HG02571 (cell line): ENCODE measurements at regions not wholly inside any gene's neighbourhood (a gene's known extent, or its start where the extent isn't known, plus 50 kb on each side); places are given as distances from the start of the nearest gene placed in this dataset.

Source experiments
- ATAC-seq: cut with Tn5 transposase; IDR thresholded peaks from one replicate; pipeline ENCODE4 v1.9.1; 2021; ENCODE audit warnings: mild to moderate bottlenecking, moderate library complexity; ENCODE audit not compliant: unreplicated experiment

DNA sequence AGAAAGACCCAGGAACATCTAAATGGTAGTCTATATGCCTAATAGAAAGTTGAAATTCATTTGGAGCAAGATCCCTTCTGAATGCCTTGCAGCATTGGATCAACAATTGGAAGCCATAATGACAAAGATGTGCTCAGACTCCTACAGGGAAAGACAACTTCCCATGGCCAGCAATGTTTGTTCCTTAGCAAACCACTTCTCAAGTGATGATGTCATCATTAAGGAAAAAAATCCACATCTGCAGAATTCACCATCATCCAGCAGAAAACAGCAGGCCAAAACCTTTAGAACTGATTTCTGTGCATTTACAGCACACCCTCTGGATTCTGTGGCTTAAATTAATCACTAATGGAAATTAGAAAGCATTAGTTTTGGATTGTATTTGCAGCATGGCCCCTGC is 82.4 kb upstream of the ZIC3 start:
- ATAC-seq = no peak

DNA sequence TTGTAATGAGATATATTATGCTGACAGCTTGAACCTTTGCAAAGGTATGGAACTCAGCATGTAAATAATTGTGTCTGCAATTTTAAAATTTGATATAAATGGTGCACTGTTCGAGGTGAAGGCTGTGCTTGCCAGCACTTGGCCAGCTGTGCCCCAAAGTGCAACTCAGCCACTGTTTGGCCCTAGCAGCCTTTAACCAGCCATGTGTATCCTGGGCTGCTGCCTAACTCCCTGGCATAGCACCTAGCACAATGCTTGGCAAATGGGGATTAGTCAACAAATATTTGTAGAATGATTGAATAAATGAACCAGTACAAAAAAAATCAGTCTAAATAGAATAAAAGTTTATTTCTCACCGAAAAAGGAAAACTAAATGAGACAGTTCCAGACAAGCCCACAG is 83.8 kb upstream of the ZIC3 start:
- ATAC-seq = no peak

DNA sequence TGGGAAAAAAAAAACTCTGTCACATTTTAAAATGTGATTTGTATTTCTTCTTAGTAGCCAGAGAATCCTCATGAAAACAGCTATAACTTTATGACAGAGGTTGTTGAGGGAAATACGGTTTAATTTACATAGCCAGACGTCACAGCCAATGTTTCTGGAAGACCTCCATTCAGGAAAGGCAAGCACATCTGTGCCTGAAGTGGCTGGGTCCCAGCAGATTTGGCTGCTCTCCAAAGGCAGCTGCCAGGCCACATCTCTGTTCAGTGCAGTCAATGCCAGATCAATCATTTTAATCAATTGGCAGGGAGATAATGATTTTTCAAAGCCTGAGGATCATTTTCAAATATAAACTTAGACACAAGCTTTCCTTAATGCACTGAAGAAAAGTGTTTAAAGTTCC is 86.5 kb upstream of the ZIC3 start:
- ATAC-seq = no peak

DNA sequence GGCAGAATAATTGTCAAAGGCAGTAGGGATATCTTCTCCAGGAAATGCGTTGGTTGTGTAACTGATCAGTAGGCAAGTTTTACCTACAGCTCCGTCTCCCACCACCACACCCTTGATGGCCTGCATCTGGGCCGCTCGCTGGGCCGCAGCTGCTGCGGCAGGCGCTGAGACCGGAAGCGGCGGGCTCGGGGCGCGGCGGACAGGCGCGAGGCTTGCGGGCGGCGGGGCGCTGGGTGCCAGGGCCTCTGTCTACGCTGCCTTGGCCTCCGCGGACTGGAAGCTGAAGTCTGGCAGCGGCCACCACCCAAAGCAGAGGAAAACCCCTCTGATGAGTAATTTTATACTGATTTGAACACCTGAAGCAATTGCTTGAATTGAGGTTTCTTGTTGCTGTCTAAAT is 124.2 kb upstream of the ZIC3 start:
- no peak for ATAC-seq

DNA sequence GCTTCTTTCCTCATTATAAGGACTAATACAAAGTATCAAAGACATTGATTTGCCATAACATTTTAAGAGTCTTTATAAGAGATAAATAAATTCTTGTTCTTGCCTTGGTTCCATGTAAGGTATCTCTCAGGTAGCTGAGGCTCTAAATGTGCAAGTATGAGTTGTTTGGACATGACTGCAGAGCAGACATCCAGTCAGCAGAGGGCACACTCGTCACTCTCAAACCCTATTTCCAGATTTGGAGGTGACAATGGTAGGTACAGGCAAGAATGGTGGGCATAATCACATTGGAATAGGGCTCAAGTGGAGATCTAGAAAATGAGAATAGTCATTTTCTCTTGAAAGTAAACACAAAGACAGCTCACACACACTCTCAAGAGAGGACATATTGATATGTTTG is 133.3 kb upstream of the ZIC3 start:
- ATAC-seq = no peak

DNA sequence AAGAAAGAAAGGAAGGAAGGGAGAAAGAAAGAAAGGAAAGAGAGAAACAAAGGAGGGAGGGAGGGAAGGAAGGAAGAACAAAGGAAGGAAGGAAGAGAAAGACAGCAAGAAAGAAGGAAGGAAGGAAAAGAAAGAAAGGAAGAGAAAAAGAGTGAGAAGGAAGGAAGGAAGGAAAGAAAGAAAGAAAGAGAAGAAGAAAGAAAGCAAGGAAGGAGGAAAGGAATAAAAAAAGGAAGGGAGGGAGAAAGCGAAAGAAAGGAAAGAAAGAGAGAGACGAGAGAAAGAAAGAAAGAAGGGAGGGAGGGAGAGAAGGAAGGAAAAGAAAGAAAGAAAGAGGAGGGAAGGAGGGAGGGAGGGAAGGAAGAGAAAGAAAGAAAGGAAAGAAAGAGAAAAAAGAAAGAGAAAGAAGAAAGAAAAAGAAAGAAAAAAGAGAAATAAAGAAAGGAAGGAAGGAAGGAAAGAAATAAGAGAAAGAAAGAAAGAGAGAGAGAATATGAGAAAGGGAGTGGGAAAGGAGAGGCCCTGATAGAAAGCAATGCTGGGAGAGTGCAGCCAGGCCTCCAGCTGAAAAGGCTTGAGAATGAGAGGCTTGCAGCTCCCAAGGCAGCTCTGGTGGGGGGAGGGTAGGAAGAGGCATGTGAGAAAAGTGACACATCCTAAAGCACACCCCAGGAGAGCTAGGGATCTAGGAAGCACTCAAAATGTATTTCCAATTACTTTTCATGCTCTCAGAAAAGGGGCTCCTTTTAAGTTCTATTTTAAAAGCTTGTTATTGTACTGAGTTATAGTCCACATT is 134.0 kb upstream of the ZIC3 start:
- no peak for ATAC-seq

DNA sequence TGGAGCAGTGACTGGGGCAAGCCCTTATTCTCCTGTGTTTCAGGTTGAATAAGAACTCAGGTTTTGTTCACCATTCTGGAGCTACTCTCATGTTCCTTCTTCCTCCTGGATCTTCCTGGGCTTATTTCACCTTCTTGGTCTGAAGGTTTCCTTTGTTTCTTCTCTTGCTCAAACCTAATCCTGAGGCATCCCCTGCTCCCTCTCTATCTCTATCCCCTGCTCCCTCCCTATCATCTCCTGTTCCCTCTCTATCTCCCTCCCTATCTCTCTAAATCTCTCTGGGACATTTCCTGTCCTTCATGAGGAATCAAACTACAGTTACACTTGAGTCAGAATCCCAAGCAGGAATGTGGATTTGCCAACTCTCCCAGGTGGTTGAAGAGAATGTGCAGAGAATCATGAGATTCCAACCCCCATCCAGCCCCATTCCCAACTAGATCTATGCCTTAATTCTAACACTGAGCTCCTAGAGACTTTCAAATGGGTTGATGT is 134.9 kb upstream of the ZIC3 start:
- ATAC-seq = no peak

DNA sequence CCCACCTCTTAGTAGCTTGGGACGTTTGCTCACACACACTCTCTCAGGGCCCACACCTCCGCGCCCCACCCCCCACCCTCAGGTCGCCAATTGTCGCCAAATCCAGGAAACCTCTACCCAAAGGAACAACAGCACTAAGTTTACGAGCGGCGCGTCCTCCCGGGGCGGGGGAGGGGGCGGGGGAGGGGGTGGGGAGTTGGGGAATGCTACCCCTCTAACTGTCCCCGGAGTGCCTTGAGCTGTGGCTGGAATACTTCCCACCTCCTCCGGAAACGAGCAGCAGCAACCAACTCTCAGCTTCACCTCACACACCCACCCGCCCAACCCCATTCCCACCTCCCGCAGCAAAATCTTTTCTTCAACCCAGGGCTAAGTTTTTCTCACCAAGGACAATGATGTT is 135.6 kb upstream of the ZIC3 start:
- ATAC-seq = no peak

DNA sequence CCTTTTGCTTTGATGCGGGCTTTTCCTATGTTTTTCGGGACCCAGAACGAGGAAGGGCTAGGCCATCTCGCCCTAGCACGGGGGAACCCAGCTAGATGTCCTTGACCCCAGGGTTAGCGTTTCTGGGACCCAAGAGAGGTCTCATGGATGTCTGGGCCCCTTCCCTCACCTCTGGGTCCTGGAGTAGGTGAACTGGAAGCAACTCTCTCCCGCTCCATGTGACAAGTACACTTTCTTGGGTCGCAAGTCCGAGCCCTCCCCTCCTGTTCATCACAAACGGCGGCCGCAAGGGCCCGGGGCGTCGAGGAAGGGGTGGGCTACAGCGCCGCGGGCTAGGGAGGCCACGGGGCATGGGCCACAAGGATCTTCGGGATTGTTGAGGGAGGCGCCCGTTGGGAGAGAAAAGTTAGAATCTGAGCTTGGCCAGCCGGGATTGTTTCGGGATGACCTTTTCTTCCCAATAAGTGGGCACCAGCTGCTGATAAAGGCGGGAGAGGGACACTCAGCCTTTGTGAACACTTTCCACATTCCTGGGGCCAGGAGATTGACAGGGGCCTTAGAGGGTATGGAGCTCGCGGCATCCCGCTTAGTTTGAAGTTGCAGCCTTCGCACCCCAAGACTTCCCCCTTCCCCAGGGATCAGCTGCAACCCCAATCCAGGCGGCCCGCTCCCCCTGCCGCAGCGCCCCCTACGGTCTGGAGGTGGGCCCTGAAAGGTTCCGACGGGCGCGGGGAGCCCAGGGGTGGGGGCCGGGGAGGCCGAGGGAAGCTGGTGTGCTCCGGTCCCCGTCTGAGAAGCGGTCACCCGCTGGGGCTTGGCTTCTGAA is 136.9 kb upstream of the ZIC3 start:
- no peak for ATAC-seq

DNA sequence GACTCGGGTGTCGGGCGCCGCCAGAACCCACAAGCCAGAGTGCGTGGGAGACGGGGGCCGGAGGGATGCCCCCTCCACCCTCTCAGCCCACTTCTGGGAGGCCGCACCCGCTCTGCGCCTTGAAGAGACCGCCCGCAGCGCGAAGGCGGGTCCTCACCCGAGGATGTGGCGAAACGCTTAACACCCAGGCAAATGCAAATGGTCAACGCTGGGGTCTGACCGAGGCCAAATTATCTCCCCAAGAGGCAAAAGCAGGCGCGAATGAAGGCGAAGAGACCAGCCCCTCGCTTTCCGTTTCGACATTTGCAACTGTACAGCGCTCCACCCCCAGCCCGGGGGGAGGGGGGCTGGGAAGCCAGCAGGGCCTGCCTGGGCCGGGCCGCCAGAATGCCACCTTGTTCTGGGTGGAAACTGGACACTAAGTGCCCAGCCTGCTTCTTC is 137.7 kb upstream of the ZIC3 start:
- no peak for ATAC-seq

DNA sequence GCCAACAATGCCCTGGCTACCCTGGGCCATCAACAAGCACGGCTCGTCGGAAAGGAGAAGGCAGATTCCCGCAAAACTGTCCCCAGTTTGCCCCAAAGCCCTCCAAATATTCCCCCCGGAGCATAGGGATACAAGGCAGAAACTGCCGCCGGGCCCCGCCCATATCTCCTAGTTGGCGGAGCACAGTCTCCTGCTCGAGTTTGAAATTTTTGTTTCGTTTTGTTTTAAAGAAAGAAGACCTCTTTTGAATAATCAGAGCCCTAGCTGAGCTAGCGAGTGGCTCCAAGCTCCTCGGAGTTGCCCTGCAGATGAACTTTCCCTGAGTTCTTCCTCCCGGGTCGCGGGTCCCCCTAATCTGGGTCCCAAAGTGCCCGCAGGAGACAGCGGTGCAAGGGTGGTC is 138.1 kb upstream of the ZIC3 start:
- ATAC-seq = no peak

DNA sequence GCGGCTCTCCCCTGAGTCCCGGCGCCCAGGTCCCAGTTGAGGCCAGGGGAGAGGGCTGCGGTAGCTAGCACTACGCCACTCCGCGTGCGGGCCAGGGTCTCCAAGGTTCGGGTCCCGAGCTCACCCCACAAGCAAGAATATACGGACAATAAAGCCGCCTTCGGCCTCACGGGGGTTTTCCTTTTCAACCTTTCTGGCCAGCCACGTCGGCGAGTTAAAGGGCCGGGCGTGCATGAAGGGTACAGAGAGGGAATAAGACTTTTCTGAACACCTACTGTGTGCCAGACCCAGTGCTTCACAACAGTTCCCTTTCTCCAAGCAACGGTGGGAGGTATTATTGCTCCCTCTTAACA is 138.5 kb upstream of the ZIC3 start:
- ATAC-seq = no peak

DNA sequence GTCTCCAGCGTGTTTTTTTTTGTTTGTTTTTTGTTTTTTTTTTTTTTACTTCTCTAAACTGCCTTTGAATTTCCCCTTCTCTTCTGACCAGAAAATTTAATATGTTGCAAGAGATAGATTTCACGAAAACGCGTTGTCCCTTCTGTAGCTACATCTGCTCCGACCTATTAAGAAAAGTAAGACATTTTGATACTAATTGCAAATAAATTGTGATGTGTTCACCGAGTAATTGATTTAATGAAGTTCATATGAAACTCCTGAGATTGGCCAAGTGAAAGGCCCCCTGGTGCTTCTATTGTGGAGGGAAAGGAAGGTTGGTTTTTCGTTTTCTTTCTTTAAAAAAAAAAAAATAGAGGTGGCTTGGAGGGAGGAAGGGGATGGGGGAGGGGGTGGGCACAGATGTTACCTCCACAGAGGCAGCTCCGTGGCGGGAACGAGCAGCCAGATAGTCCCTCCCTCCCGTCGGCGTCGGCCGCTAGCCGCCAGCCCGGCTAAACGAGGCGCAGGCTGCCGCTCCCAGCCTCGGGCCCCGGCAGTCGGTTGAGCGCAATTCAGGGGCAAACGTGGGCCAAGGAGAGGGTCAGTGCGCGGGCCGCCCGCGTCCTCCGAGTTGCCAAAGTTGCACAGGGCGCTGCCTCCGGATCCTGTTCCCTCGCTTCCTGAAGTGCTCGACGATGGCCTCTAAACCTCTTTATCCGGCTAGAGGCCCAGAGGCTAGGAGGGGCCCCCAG is 139.1 kb upstream of the ZIC3 start:
- ATAC-seq = no peak

DNA sequence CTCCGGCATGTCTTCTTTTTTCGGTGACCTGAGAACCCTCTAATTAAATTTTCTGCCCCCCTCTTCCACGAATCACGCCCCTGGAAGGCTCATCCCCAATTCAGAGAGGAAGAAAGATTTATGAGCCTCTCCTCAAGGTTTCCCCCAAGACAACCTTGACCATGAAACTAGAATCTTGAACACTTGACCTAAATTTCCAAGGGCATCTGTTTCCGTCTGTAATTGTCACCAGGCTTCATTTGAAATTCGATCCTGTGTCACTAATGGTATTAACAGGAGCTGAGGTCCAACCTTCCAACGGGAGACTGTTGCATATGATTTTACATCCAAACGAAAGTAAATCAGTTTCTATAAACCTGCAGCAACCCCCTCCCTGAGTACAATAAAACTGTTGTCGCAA is 139.9 kb upstream of the ZIC3 start:
- no peak for ATAC-seq

DNA sequence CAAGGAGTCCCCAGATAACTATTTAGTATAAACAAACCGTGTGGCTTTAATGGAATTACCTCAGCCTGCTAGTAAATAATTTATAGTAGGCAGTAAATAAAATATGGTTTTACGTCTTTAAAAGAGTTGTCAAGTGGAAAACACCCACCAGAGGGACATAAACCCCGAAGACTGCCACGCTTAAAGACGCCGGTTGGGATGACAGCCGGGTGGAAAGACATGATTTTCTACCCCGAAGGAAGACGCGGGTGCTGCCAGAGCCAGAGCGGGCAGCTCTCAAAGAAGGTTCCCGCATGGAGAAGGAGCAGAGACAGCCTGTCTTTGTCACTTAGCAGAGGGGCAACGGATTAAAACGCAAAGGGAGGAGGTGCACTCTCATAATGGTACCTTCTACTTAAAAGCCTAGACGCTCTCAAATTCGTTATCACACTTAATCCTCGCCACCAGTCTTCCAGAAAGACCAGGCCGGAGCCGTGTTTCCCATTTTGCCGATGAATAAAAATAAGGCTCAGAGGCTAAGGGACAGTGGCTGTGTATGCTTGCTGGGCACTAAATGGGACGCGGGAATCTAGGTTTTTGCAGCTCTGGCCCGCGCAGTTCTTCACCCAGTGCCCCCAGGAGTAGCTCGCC is 140.5 kb upstream of the ZIC3 start:
- no peak for ATAC-seq

DNA sequence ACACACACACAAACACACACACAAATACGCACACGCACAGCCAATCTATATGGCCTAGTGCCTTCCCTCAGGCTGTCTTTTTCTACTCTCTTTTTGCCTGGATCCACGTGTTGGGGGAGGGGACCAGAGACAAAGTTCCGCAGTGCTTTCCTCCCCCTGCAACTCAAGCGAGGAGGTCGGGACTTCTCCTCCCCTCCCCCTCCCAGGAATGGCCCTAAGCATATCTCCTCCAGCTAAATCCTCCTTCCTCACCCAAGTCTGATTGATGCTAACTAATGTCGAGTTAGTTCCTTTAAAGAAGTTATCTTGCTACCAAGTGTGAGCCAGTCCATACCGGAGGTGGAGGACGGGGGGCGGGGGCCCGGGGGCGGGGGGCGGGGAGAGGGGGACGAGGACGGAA is 141.2 kb upstream of the ZIC3 start:
- no peak for ATAC-seq

DNA sequence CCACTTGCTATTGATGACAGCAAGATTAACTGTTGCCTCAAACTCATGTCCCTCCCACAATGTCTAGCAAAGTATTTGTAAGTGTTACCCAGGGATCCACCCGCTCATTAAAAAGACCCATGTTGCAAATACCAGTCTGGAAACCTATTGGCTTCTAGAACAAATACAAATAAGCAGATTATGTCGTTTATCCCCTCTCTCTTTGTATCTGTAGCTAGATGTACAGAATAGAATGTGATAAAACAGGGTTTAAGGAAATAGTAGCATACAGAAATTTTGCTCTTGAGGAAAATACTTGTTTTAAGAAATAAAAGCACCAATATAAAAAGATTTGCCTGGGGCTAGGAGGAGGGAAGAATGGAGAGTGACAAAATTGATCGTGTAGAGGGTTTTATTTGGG is 142.7 kb upstream of the ZIC3 start:
- no peak for ATAC-seq

DNA sequence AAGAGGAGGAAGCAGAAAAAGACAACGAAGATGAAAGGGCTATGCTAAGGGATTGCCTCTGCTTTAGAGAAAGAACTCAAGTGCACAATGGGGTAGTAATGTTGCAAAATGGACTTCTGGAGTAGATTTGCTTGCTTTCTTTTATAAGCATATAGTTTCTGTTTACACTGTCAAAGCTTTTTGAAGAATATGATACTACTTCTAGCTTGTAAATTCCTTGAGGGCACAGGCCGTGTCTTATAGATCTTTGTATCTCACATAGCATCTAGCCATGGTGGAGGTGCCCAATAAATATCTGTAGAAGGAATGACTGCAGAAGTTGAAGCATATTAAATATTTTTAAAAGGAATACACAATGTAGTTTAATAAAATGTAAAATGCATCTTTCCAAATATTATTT is 147.8 kb upstream of the ZIC3 start:
- ATAC-seq = no peak

DNA sequence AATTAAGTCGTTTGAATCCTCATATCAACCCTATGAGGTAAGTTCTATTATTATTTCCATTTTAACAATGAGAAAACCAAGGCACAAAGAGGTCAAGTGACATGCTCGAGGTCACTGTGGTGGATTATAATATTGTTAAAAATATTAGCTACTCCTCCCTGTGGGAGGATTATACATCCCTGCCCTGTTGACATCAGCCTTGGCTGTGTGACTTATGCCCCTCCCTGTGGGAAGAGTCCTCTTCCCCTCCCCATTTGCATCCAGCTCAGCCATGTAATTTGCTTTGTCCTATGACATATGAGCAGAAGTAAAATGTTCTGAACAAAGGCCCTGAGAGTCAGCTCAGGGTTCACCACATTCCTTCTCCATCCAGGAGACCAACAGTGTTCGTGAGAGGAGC is 152.7 kb upstream of the ZIC3 start:
- ATAC-seq = no peak

DNA sequence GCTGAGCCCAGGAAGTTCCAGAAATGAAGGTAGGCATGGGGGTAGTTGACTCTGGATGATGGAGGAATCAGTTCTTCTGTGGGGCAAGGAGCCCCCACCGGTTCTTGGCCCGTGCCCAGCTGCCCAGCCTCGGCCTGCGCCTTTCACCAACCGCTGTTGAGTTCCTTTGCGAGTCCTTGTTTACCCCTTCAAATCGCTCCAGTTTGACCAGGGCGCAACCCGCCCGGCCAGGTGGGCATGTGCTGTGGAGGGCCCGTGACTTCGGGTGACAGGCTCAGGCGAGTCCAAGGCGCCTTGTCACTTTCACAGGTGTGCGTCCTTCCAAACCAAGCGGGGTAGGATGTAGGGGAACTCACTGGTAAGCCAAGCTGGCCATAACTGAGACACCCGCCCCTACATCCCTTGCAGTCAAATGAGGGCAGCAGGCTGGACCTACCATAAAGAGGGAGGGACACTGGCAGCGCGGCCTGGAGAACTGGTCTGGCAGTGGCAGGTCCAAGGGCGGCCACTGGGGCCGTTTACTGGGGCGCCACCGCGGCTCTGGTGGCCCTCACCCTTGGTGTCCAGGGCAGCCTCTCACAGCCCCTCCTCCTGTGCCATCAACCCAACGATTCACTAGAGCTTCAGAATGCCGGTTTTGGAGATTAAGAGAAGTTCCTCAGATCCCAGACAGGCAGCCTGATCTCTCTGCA is 160.3 kb upstream of the ZIC3 start:
- no peak for ATAC-seq

DNA sequence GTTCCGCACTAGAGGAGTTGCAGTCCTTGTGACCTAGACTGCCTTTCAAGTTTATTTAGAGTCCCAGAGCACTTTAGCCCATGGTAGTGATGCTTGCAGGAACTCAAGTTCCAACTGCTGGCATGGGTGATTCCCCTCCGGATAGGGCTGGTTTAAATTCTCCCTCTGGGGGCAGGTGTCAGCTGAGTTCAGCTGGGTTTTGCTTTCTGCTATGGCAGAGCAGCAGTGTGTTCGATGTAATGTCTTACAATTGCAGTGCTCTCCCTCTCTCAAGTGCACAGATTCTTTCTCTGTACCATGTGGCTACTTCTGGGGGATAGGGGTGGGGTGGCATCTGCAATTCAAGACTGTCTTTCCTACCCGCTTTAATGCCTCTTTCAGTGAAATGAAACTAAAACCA is 164.8 kb upstream of the ZIC3 start:
- no peak for ATAC-seq
